ENCODE measurements at regions not wholly inside any gene's neighbourhood (a gene's known extent, or its start where the extent isn't known, plus 50 kb on each side); places are given as distances from the start of the nearest gene placed in this dataset.

GRCh38 chr9:79193501-79194223 is 378.1 kb upstream of the TLE4 start:
- TF ChIP-seq CTCF (IDR thresholded peaks at IDR 0.05): no peak
- DNase-seq (ENCODE audit: low spot score): no peak

GRCh38 chr9:79195879-79196278 is 375.9 kb upstream of the TLE4 start:
- no peak for TF ChIP-seq CTCF (IDR thresholded peaks at IDR 0.05)
- DNase-seq (ENCODE audit: low spot score): no peak
- no peak overlapping the region for H3K27ac ChIP-seq
- H3K4me3 ChIP-seq: no peak overlapping the region

More at GRCh38 chr9:79193501-79194223, 378.1 kb upstream of the TLE4 start:
- H3K4me3 ChIP-seq: no peak overlapping the region
- H3K27ac ChIP-seq: no peak overlapping the region

- no peak overlapping the region for H3K27ac ChIP-seq
- no peak for DNase-seq (ENCODE audit: low spot score)
- TF ChIP-seq CTCF (IDR thresholded peaks at IDR 0.05): no peak
- H3K4me3 ChIP-seq: no peak overlapping the region
Observed at GRCh38 chr9:79196606-79197005, 375.2 kb upstream of the TLE4 start.

GRCh38 chr9:79200336-79200735 is 371.4 kb upstream of the TLE4 start:
- no peak for TF ChIP-seq CTCF (IDR thresholded peaks at IDR 0.05)
- Histone ChIP-seq H3K27ac (no peak overlapping the region), H3K4me3 (no peak overlapping the region)
- DNase-seq (ENCODE audit: low spot score): no peak

GRCh38 chr9:79201636-79202035 is 370.1 kb upstream of the TLE4 start:
- Histone ChIP-seq H3K27ac (no peak overlapping the region), H3K4me3 (no peak overlapping the region)
- DNase-seq (ENCODE audit: low spot score): no peak
- no peak for TF ChIP-seq CTCF (IDR thresholded peaks at IDR 0.05)

GRCh38 chr9:79208791-79209396 is 362.9 kb upstream of the TLE4 start:
- DNase-seq (ENCODE audit: low spot score): no peak
- no peak overlapping the region for H3K4me3 ChIP-seq
- no peak overlapping the region for H3K27ac ChIP-seq
- no peak for TF ChIP-seq CTCF (IDR thresholded peaks at IDR 0.05)

All from coronary artery (tissue), 2 donors.